Pulmonary artery endothelial cell (primary cell): ENCODE measurements at regions not wholly inside any gene's neighbourhood (a gene's known extent, or its start where the extent isn't known, plus 50 kb on each side); places are given as distances from the start of the nearest gene placed in this dataset.

Experiments
- DNase-seq: peaks from one replicate; pipeline ENCODE4 v3.0.0-alpha.2; 2011; ENCODE audit warnings: low read depth, low spot score

DNA sequence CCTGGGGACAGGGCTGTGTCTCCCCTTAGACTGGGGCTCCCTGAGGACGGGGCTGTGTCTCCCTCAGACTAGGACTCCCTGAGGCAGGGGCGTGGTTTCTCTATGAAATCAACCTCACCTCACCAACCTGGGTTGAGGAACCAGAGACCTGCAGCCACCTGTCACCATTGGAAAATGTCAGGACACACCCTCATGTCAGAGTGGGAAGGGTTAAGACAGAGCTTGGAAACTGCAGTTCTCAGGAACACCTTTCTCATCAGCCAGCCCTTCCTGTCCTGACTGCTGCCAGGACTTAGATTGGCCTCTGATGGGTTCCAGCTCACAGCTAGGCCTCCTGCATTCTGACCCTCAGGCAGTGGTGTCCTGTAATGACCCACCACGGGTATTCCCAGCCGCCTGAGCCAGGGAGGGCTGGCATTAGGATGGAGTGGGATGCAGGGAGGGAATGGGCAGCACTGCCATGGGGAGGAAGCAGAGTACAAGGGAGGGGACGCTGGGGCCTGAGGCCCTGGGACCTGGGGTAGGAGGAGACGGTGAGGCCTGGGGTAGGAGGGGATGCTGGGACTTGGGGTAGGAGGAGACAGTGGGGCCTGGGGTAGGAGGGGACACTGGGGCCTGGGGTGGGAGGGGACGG, 76.3 kb downstream of the MRPL14 start:
- DNase-seq = no peak

DNA sequence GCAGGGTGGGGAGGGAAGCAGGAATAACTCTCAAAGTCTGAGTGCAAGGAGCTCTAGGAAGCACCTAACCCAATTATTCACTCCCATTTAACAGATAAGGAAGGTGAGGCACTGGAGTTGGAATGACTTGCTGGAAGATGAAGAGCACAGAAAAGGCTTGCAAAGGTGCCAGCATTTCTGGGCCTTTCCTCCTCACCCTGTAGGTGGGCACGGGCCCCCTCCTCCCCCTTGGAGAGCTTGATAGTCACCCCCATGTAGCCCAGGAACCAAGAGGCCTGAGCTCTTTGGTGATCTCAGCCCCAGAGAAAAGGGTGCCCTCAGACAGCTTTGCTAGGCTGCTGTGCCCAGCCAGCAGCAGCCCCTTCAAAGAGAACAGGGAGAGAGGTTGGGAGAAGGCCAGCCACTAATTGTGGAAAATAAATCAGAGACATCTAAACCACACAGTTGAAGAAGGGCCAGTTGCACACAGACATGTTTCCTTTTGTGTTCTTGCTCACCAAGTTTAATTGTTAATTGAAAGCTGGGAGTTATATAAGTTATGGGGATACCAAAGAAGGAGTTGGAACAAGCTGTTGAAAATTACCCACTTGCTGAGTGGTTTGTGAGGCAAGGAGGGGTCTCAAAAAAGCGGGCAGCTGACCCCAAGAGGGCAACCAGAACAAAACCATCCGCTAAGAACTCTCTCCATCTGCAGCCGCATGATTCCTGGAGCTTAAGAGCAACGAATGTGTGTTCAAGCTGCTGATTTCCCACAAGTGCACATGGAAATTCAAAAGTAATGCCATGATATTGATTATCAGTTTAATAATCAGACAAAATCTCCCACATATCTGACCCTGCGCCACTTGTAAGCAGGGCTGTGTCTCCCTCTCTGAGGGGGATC, 77.0 kb downstream of the MRPL14 start:
- DNase-seq = no peak

DNA sequence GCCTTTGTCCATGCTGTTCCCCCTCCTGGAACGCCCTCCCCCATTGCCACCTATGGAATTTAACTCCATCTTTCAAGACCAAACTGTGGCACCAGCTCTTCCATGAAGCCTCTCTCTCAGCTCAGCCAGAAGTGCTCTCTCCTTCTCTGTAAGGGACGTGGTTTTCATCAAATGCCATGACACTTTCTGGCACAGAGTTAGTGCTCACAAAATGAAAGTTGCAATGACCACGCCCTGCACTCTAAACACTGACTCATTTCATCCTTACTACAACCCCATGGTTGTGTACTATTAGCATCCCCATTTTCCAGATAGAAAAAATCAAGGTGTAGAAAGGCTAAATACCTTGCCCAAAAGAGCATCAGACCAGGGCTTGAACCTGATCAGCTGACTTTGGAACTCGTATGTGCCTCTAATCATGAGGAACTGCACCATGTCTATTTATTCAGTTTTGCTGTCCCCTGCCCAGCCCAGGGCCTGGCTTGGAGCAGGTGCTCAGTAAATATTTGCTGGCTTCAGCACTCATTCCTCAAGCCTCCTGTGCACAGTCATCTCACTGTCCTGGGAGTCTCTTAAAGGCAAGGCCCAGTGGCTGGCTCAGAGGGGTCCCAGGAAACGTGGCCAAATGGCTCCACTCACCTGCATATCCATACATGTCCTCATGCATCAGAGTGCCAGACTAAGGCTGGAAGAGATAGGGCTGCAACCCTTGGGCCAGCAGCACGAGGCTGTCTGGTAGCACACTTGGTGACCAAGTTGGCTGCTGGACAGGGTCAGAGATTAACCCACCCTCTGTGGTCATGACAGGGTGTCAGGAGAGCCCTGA, 77.9 kb downstream of the MRPL14 start:
- DNase-seq = no peak

DNA sequence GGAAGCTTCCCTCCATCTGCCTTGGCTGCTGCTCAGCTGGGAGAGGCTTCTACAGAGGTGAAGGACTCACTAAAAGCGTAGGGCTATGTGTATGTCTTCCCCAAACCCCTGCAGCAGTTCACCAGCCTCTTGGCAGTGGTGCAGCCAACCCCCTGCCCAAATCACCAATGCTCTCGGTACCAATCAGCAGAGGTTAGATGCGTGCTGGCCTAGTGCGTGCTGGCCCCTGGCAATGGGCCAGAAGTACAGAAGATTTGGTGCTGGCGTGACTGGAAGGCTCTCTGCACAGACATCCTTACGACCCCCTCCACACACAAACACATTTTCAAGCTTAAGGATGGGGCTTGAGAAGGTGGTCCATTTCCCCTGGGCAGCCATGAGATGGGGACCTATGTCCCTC, 79.0 kb downstream of the MRPL14 start:
- DNase-seq = no peak

DNA sequence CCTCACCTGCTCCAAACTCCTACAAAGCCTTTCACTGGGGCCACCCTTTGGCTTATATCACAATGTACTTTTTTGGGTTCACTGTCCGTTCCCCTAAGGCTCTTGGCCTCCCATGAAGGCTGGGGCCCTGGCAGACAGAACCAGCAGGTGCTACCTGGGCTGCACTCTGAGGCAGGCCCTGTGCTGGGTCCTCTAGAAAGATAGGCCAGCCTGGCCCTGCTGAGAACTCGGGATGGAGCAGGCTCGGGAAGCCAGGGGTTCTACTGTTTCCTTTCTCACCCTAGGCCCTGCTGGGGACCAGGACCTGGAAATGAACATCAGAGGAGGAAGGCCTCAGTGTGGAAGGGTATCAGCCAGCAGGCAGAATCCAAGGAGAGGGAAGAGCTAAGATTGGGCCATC, 79.5 kb downstream of the MRPL14 start:
- DNase-seq = no peak

DNA sequence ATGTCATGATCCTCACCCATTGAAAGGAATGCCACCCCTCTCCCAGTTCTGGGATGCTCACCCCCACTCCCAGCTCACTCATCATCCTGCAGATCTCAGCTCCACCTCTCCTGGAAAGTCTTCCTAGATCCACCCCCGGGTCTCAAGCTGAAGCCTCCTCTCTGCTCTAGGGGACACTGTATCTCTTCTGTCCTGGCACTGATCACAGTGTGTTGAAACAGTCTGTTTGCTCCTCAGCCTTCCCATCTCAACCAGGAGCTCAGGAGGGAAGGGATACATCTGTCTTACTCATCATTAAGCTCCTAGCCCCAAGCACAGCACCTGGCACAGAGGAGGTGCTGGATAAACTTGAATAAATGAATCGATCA, 80.1 kb downstream of the MRPL14 start:
- DNase-seq = no peak

DNA sequence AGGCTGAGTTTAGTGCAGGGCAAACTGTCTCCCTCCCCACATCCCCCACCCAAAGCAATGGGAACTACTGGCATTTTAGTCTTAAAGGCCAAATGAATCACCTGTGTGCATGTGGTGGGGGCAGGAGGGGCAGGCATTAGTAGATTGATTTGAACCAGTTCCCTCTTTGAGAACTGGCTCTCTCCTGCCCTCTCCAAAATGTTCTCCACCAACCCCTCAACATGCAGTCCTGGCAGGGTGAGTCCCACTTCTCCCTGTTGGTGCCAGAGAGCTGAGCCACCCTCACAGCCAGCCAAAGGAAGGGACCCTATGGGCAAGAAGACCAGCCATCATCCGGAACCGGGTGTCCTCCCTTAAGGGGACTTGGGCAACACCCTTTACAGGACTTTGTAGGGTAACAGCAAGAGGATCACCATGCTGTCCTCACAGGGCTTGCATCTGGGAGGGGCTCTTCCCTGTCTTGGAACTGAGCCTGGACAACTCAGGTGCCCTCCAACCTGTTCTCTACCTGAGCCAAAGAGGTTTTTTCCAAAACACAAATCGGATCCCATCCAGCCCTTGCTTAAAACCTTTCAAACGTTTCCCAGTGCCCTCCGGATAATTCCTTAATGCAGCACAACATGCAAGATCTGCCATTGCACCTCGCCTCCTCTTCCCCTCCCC, 80.6 kb downstream of the MRPL14 start:
- no peak for DNase-seq

DNA sequence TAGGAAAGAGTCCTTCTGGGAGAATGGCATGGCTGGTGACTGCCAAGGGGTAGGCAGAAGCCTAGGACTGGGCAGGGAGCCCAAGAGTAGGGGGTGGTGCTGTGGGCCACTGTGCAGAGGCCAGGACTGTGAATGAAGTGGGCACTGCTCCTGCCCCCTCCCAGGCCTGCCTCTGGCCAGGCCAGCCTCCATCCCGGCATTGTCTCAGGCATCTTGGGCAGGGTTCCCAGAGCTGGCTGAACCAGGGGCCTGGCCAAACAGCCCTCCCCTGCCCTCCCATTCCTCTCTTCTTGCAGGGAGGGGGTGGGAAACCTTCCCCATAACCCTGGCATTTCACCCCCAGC, 81.6 kb downstream of the MRPL14 start:
- DNase-seq = no peak

DNA sequence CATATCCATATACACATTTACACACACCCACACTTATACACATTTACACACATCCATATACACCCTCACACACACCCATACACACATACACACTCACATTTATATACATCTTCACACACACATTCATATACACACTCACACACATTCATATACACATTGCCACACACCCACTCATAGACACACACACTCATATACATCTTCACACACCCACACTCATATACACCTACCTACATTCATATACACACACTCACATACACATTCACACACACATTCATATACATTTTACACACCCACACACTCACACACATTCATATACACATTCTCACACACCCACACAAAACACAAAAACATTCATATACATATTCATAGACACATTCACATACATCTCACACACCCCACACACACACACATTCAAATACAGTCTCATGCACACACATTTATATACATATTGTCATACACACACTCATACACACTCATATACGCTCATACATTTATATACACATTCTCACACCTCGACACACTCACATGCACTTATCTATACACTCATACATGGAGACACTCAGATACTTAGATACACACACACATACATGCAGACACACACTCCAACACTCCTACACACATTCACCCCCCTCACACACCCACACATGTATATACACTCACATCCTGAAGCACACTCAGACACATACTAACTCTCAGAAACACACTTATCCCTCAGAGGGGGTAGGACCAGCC, 82.1 kb downstream of the MRPL14 start:
- DNase-seq = no peak

DNA sequence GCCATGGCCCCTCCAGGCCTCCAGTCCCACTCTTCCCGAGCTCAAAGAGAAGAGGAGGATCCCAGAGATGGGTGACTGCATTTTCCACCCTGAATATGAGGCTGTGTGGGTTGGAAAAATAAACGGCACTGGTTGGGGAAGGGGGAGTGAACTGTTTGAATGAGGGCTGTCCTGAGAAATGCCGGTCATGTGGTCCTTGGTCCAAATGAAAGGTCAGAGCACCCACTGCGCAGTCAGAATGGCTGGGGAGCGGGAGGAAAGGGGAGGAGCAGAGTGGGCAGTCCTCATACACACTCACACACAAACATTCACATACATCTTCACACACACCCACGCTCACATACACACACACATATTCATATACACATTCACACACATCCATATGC, 83.1 kb downstream of the MRPL14 start:
- DNase-seq = no peak

DNA sequence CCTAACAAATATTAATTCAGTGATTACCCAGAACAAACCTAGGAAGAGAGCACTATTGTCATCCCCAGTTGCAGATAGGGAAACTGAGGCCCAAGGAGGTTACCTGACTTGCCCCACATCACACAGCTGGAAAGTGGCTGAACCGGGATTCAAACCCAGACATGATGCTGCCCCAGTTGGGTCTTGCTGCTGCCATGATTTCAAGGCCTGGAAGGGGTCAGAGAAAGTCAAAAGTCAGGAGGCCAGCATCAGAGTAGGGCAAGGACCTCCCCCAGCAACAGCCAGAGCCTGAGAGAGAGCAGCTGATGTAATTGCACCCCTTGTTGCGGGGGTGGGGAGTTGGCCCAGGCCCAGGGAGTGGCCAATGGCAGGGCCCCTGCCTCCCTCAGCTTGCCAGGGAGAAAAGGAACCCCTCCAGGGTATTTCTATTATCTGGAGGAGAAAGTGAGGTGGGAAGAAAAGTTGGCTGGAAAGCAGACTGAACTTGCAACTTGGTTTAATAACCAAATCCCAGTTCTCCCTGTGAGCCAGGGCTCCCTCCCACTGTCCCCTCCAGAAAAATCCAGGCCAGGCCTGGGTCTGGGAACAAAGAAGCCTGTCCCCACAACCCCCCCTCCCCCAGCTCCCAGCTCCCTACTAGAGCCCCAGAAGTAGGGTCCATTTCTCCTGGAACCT, 83.6 kb downstream of the MRPL14 start:
- DNase-seq = no peak

DNA sequence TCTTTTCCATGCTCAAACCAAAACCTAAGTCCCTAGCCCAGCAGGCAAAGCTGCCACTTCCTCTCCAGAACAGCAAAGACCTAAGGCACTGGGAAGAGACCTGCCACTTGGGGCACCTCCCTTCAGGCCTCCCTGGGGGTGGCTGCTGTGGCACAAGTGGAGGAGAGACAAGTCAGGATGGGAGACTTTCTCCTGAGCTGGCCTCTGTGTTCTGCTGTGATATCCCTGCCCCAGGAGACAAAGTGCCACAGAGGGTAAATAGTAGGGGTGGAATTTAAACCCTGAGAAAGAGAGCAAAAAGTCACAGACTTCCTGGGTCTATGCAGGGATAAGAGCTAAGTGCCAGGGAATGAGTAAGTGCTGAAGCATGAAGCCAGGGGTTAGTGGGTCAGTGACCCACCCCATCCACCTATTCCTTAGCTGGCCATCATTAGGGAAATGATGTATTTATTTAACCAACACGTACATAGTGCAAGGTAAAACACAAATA, 84.2 kb downstream of the MRPL14 start:
- DNase-seq = no peak

DNA sequence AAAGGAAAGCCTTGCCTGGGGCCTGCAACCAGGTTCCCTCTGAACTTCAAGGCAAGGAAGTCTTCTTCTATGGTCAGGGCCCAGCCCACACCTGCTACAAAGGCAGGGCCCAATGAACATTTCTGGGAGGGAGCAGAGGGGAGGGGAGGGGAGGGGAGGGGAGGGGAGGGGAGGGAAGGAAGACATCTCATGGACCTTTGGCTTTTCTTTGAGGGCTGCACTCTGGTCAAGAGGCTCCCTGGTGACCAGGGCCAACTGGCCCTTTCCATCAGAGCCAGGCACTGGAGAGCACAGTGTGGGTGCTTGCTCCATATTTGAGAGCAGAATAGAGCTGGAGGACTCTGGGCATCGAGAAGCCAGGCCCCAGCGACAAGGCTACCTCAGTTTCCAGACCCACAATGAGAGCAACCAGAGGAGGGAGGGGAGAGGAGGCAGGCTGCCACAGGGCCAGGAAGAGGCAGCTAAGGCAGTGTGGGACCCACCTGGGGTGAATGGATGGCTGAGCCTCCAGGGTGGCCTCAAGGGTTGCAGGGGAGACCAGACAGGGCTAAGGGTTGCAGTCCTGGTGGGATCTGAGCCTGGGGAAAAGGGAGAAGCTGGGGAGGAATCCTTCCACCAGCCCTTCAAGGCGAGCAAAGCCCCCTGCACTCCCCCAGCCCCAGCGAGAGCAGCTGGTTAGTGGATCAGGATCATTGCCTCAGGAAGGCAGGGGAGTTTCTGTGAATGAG, 84.8 kb downstream of the MRPL14 start:
- no peak for DNase-seq

DNA sequence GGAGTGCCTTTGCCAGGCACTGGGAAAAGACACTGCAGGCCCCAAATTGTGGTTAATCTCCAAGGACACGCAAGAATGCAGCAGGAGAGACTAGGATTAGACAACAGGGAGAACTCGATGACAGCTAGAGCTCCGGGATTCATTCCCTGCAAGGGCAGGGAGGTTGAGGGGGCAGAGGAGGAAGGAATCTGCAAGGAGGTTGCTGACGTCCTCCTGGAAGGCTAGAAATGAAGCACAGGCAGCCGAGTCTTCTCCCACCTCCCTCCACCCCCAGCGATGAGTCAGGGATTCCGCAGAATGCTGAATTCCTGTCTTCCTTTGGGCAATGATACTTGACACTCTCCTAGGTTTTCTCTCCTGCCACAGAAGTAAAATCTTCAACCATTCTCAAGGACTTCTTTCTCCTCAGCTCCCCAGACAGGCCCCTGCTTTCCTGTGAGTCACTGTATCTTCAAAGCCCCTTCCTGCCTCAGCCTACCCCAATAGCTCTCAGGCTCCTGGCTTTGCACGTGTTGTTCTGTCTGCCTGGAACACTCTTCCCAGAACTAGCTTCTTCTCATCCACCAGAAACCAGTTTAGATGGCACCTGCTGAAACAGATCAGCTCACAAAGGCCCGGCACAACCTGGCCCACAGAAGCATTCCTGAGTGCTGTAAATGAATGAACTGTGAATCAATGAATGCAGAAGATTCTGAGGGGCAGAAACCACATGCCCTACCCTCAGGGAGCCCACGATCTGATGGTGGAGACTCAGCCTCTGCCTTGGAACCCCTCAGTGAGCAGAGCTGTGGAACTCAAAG, 85.6 kb downstream of the MRPL14 start:
- peak; percentile 49 for DNase-seq

DNA sequence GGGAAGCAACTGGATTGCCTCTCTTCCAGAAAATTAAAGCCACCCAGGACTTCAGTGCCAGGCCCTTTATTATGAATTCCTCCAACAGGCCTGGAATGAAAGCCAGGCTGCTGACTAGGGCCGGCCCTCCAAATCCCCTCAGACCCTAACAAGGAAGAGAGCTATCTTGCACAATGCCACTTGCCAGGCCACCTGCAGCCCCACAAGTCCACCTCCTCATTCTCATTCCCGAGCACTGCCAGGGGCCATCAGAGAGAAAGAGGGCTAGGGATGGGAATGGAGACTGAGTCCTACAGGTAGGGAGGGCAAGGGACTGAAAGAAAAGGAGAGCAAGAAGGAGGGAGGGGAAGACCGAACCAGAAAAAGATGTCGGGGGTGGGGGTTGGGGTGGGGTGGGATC, 86.5 kb downstream of the MRPL14 start:
- no peak for DNase-seq

DNA sequence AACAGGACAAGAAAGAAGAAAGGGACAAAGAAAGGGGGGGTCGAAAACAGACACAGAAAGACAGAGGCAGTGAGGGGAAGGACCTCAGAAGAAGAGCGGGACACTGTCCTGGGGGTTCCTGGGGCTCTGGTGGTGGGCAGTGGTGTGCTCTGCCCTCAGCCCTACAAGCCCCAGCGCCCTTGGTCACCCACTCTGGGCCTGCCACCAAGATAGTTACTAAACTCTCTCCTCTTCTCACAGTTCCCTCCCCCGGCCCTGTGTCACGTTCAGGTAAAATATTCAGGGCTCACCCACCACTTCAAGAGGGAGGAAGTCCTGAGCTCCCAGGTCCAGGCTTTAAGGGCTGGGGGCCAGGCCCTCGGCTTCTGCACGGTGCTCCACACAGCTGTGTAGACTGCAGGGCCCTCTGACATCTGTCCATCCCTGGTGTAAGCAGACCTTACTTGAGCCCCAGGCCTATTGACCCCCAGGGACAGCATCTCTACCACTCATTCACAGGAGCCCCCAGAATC, 87.4 kb downstream of the MRPL14 start:
- DNase-seq = no peak

DNA sequence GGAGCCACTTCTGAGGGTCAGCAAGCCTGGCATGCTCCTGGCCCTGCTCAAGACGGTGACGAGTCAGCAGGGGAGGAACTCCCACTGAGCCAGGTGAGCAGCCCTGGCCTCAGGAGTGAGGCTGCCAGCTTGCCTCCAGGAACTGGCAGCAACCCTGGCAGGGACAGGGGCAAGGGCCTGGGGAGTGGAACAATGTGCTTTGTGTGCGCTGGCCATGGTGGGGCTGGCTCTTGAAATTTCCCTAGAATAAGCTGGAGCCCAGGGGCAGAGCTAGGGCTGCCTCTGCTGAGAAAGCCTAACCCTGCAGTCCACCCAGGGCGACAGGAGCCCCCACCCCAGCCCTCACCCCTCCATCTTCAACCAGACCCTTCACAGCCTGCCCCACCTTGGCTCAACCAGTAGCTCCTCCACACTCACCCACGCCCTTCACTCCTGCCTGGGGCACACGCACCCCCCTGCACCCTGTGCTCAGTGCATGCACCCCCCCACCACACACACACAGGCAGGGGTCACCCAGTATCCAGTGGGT, 88.0 kb downstream of the MRPL14 start:
- DNase-seq = no peak

DNA sequence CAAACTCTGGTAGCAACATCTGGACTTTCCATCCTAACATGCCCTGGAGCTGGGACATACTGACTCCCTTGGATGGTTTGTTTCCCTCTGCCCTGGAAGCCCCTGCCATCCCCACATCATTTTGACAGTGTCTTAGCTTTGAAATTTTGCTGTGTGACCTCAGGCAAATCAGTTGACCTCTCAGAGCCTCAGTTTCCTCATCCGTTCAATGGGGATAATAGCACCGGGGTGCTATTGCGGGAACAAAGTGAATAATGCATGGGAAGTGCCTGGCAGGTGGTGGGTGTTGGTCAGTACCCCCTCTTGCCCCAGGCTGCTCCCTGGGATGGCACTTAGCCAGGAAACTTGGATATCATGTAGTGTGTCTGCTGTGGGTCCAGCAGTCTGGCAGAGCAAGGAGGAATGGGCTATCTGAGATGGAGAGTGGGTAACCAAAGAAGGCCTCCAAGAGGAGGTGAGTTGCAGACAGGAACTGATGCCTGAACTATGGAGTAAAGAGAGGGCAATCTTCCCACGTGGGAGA, 88.6 kb downstream of the MRPL14 start:
- DNase-seq = no peak
